ENCODE measurements at regions not wholly inside any gene's neighbourhood (a gene's known extent, or its start where the extent isn't known, plus 50 kb on each side); places are given as distances from the start of the nearest gene placed in this dataset.

- Mint-ChIP-seq H3K36me3 (no peaks in the 10 kb centered on the region), H3K4me1 (no peaks in the 10 kb centered on the region), H3K27me3 (ENCODE audit: low read depth in 3 of 3) (peaks cover 0 to 6% (median 2%) of the 10 kb centered on the region in 3 donors), H3K4me3 (no peak overlapping the region), H3K27ac (peak overlapping the region in 1 of 7 donors; percentile 8), H3K9me3 (no peaks in the 10 kb centered on the region)
- no peak overlapping the region for H3K4me2 ChIP-seq (replicated peaks; ENCODE audit: extremely low read depth, low read length, poor library complexity, severe bottlenecking)
- H3K27ac ChIP-seq (ENCODE audit: low read depth in 1 of 2, low read length in 2 of 2) = no peak overlapping the region
- no peak for TF ChIP-seq CTCF (IDR thresholded peaks at IDR 0.05)
- 91% methylated on average over 20 of the region's 21 CpGs for WGBS (ENCODE audit: insufficient coverage)
- H3K79me2 ChIP-seq (ENCODE audit: insufficient read depth, low read length) = no peaks in the 10 kb centered on the region
- intact Hi-C loops (cut with micrococcal nuclease) = no loop called here
- no peaks in the 10 kb centered on the region for H3K4me1 ChIP-seq (ENCODE audit: control insufficient read depth in 1 of 2, insufficient read depth in 2 of 2, low read length in 2 of 2)
- no peaks in the 10 kb centered on the region for H3K27me3 ChIP-seq (ENCODE audit: control insufficient read depth in 2 of 2, insufficient read depth in 2 of 2, low read length in 2 of 2)
- no peak overlapping the region for H2AFZ ChIP-seq (ENCODE audit: insufficient read depth, low read depth, low read length, poor library complexity, severe bottlenecking)
- no peak overlapping the region for H3K4me3 ChIP-seq (replicated peaks in 1 of 3; ENCODE audit: low read depth in 2 of 3, low read length in 3 of 3)
- no peaks in the 10 kb centered on the region for H3K36me3 ChIP-seq (replicated peaks in 1 of 2; ENCODE audit: control insufficient read depth in 1 of 2, insufficient read depth in 2 of 2, low read length in 2 of 2)
- no peak overlapping the region for H3K9ac ChIP-seq (ENCODE audit: insufficient read depth, low read length, poor library complexity, severe bottlenecking)
- no peak for DNase-seq
- no peaks in the 10 kb centered on the region for H4K20me1 ChIP-seq (ENCODE audit: insufficient read depth, low read length)
- H3K9me3 ChIP-seq (replicated peaks in 1 of 2; ENCODE audit: control insufficient read depth in 1 of 2, insufficient read depth in 1 of 2, low read length in 2 of 2) = no peaks in the 10 kb centered on the region
These were observed 217.4 kb upstream of the PPP2R2D start for GRCh38 chr10:131683281-131683861.

- Mint-ChIP-seq H3K36me3 (no peaks in the 10 kb centered on the region), H3K27ac (no peak overlapping the region), H3K4me3 (no peak overlapping the region), H3K4me1 (no peaks in the 10 kb centered on the region), H3K9me3 (no peaks in the 10 kb centered on the region), H3K27me3 (ENCODE audit: low read depth in 3 of 3) (peaks cover 0 to 6% (median 2%) of the 10 kb centered on the region in 3 donors)
- Histone ChIP-seq H3K4me3 (replicated peaks in 1 of 3; ENCODE audit: low read depth in 2 of 3, low read length in 3 of 3) (no peak overlapping the region), H3K9me3 (replicated peaks in 1 of 2; ENCODE audit: control insufficient read depth in 1 of 2, insufficient read depth in 1 of 2, low read length in 2 of 2) (no peaks in the 10 kb centered on the region), H4K20me1 (ENCODE audit: insufficient read depth, low read length) (no peaks in the 10 kb centered on the region), H3K4me1 (ENCODE audit: control insufficient read depth in 1 of 2, insufficient read depth in 2 of 2, low read length in 2 of 2) (no peaks in the 10 kb centered on the region), H3K79me2 (ENCODE audit: insufficient read depth, low read length) (no peaks in the 10 kb centered on the region), H3K4me2 (replicated peaks; ENCODE audit: extremely low read depth, low read length, poor library complexity, severe bottlenecking) (no peak overlapping the region), H3K36me3 (replicated peaks in 1 of 2; ENCODE audit: control insufficient read depth in 1 of 2, insufficient read depth in 2 of 2, low read length in 2 of 2) (no peaks in the 10 kb centered on the region), H3K9ac (ENCODE audit: insufficient read depth, low read length, poor library complexity, severe bottlenecking) (no peak overlapping the region), H3K27me3 (ENCODE audit: control insufficient read depth in 2 of 2, insufficient read depth in 2 of 2, low read length in 2 of 2) (no peaks in the 10 kb centered on the region), H3K27ac (ENCODE audit: low read depth in 1 of 2, low read length in 2 of 2) (no peak overlapping the region), H2AFZ (ENCODE audit: insufficient read depth, low read depth, low read length, poor library complexity, severe bottlenecking) (no peak overlapping the region)
- TF ChIP-seq CTCF (IDR thresholded peaks at IDR 0.05) = no peak
- no peak for DNase-seq
- intact Hi-C loops (cut with micrococcal nuclease) = no loop called here
- 85% methylated on average over 8 of the region's 12 CpGs for WGBS (ENCODE audit: insufficient coverage)
These were observed 216.9 kb upstream of the PPP2R2D start for GRCh38 chr10:131683941-131684340.

All from CD14-positive monocyte (primary cell).